ENCODE measurements at regions not wholly inside any gene's neighbourhood (a gene's known extent, or its start where the extent isn't known, plus 50 kb on each side); places are given as distances from the start of the nearest gene placed in this dataset.

GRCh38 chr6:40792183-40792582 lies 205.0 kb upstream of the LRFN2 start:
- no peak for TF ChIP-seq CTCF (IDR thresholded peaks at IDR 0.05)
- TF ChIP-seq POLR2A (IDR thresholded peaks at IDR 0.05), result no peak
